ENCODE measurements at regions not wholly inside any gene's neighbourhood (a gene's known extent, or its start where the extent isn't known, plus 50 kb on each side); places are given as distances from the start of the nearest gene placed in this dataset.

GRCh38 chr1:84073266-84073665 lies 70.8 kb upstream of the PRKACB start:
- in situ Hi-C loops (cut with HindIII; ENCODE audit: low pct_unique_long_range_greater_than_20kb, low sequenced_read_pairs), result no loop called here
- DNase-seq (ENCODE audit: low read depth, low spot score) (no peak), ATAC-seq (no peak)
- no TSS peak for BruUV-seq (replicated peaks)
- no peak for TF ChIP-seq REST (IDR thresholded peaks at IDR 0.05; ENCODE audit: insufficient read depth in 1 of 2, low read depth in 2 of 2, low read length in 1 of 2)
- TF ChIP-seq TCF7L2 (IDR thresholded peaks at IDR 0.05; ENCODE audit: low read depth, low read length), result no peak
- no peak for TF ChIP-seq SIN3A (IDR thresholded peaks at IDR 0.05; ENCODE audit: borderline replicate concordance, insufficient read depth, low read depth, low read length)
- no peak for TF ChIP-seq CTCF (IDR thresholded peaks at IDR 0.05)
- no peak for TF ChIP-seq POLR2AphosphoS5 (IDR thresholded peaks at IDR 0.05; ENCODE audit: low read depth, low read length)
- H3K27me3 ChIP-seq (ENCODE audit: control insufficient read depth, insufficient read depth, low read length), result no peaks in the 10 kb centered on the region
- H3K27ac ChIP-seq (ENCODE audit: low read length), result no peak overlapping the region
- intact Hi-C loops (cut with micrococcal nuclease; ENCODE audit: unreplicated experiment), result loop anchor here (10.0 kb wide), 1 partner anchor 78 kb away; the partner anchor contains the start of gene TTLL7
- ChIA-PET CTCF (no interaction called here), POLR2A (no interaction called here)
- H3K4me3 ChIP-seq (ENCODE audit: low read depth in 2 of 2, low read length in 2 of 2), result no peak overlapping the region
- H3K9me3 ChIP-seq (ENCODE audit: control insufficient read depth, insufficient read depth, low read depth, low read length), result peaks cover 26% of the 10 kb centered on the region; the same call in 1 of the 2 replicates
- H3K4me1 ChIP-seq (ENCODE audit: control insufficient read depth, insufficient read depth, low read length), result peaks cover 15% of the 10 kb centered on the region
- H3K36me3 ChIP-seq (ENCODE audit: control insufficient read depth, insufficient read depth, low read length), result no peaks in the 10 kb centered on the region; the same call in 1 of the 2 replicates

GRCh38 chr1:84069236-84069845 lies 70.4 kb upstream of the TTLL7 start:
- CTCF ChIA-PET, result no interaction called here
- TF ChIP-seq SIN3A (IDR thresholded peaks at IDR 0.05; ENCODE audit: borderline replicate concordance, insufficient read depth, low read depth, low read length) (no peak), CTCF (IDR thresholded peaks at IDR 0.05) (no peak), TCF7L2 (IDR thresholded peaks at IDR 0.05; ENCODE audit: low read depth, low read length) (no peak), REST (IDR thresholded peaks at IDR 0.05; ENCODE audit: insufficient read depth in 1 of 2, low read depth in 2 of 2, low read length in 1 of 2) (no peak), POLR2AphosphoS5 (IDR thresholded peaks at IDR 0.05; ENCODE audit: low read depth, low read length) (no peak)
- no TSS peak for BruUV-seq (replicated peaks)
- intact Hi-C loops (cut with micrococcal nuclease; ENCODE audit: unreplicated experiment) (no loop called here), in situ Hi-C loops (cut with HindIII; ENCODE audit: low pct_unique_long_range_greater_than_20kb, low sequenced_read_pairs) (no loop called here)
- Histone ChIP-seq H3K27ac (ENCODE audit: low read length) (no peak overlapping the region), H3K9me3 (ENCODE audit: control insufficient read depth, insufficient read depth, low read depth, low read length) (peaks cover 43% of the 10 kb centered on the region; the same call in 1 of the 2 replicates), H3K36me3 (ENCODE audit: control insufficient read depth, insufficient read depth, low read length) (no peaks in the 10 kb centered on the region), H3K4me1 (ENCODE audit: control insufficient read depth, insufficient read depth, low read length) (no peaks in the 10 kb centered on the region), H3K27me3 (ENCODE audit: control insufficient read depth, insufficient read depth, low read length) (no peaks in the 10 kb centered on the region), H3K4me3 (ENCODE audit: low read depth in 2 of 2, low read length in 2 of 2) (no peak overlapping the region)
- DNase-seq (ENCODE audit: low read depth, low spot score) (no peak), ATAC-seq (no peak)
- POLR2A ChIA-PET, result no interaction called here

Data from Panc1 (cell line).